Upper lobe of right lung (tissue), 1 donor: ENCODE measurements at regions not wholly inside any gene's neighbourhood (a gene's known extent, or its start where the extent isn't known, plus 50 kb on each side); places are given as distances from the start of the nearest gene placed in this dataset.

Source experiments
- ATAC-seq: fragments of 200-7000 bp; cut with Tn5 transposase; one replicate; pipeline ENCODE4 v1.9.1; 2020; ENCODE audit warnings: mild to moderate bottlenecking, moderate library complexity
- DNase-seq: peaks from one replicate; pipeline ENCODE4 v3.0.0-alpha.2; 2020
- H3K27ac ChIP-seq: fragments of 200-600 bp; one replicate; pipeline ENCODE4 v1.8.0; 2022
- H3K27me3 ChIP-seq: fragments of 200-600 bp; one replicate; pipeline ENCODE4 v1.8.0; 2022; ENCODE audit warnings: mild to moderate bottlenecking
- H3K36me3 ChIP-seq: fragments of 200-600 bp; one replicate; pipeline ENCODE4 v1.8.0; 2022
- H3K4me1 ChIP-seq: fragments of 200-600 bp; one replicate; pipeline ENCODE4 v1.8.0; 2022
- H3K4me3 ChIP-seq: fragments of 200-600 bp; one replicate; pipeline ENCODE4 v1.8.0; 2022; ENCODE audit warnings: mild to moderate bottlenecking
- H3K9me3 ChIP-seq: fragments of 200-600 bp; one replicate; pipeline ENCODE4 v1.8.0; 2022
- intact Hi-C: fragments of 100-400 bp; cut with DNase I; formaldehyde crosslinking; loops from one replicate; pipeline ENCODE4 v1.11.0; 2022
- TF ChIP-seq, protein P1 (sequence below): fragments of 200-600 bp; IDR thresholded peaks from one replicate; pipeline ENCODE4 v1.8.0; 2022; ENCODE audit warnings: antibody characterized with exemption
- donor health status: DM: no; HTN: yes; CAD: no; lungs with severe emphysema.

DNA sequence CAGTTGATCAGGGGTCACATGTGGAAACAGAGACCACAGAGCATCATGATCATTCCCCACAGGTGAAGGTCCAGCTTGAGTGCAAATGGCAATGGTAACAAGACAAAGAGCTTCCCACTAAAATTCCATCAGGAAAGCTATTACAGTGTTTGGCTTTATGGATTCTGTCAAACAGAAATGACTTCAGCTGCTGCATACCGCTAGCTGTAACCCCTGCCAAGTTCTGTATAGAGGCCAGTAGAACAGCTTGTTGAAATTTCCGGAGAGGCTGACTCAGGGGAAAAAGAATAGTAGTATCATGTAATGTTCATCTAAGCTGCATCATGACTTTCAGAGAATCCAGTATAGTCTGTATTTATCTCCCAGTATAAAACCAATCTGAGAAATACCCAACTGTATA lies 1704.7 kb downstream of the SLITRK5 start:
- Histone ChIP-seq H3K27me3 (no peaks in the 10 kb centered on the region), H3K9me3 (no peaks in the 10 kb centered on the region), H3K4me1 (no peaks in the 10 kb centered on the region), H3K4me3 (no peak overlapping the region), H3K36me3 (no peaks in the 10 kb centered on the region), H3K27ac (no peak overlapping the region)
- TF ChIP-seq, protein P1, sequence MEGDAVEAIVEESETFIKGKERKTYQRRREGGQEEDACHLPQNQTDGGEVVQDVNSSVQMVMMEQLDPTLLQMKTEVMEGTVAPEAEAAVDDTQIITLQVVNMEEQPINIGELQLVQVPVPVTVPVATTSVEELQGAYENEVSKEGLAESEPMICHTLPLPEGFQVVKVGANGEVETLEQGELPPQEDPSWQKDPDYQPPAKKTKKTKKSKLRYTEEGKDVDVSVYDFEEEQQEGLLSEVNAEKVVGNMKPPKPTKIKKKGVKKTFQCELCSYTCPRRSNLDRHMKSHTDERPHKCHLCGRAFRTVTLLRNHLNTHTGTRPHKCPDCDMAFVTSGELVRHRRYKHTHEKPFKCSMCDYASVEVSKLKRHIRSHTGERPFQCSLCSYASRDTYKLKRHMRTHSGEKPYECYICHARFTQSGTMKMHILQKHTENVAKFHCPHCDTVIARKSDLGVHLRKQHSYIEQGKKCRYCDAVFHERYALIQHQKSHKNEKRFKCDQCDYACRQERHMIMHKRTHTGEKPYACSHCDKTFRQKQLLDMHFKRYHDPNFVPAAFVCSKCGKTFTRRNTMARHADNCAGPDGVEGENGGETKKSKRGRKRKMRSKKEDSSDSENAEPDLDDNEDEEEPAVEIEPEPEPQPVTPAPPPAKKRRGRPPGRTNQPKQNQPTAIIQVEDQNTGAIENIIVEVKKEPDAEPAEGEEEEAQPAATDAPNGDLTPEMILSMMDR = no peak
- DNase-seq (no peak), ATAC-seq (no peak)
- intact Hi-C loops = no loop called here

DNA sequence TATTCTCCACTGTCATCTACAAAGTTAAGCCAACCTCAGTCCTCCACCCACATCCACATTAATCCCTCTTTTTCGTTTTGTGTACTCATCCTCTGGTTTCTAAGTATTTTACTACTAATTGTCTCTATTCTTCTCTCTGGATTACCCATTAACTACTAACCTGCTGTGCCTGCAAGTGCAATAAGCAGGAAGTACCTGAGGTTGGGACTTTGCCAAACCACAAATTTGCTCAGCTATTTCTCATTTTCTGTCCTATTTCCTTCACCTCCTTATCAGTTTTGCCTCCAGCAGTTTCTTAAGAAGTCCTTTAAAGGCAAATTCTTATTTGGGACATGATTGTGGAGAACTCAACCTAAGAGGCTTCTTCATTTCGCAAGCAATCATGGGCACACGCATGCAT lies 1708.9 kb downstream of the SLITRK5 start:
- H3K27me3 ChIP-seq = no peaks in the 10 kb centered on the region
- intact Hi-C loops = no loop called here
- TF ChIP-seq, protein P1 = no peak
- no peak overlapping the region for H3K4me3 ChIP-seq
- no peak overlapping the region for H3K27ac ChIP-seq
- no peak for DNase-seq
- H3K4me1 ChIP-seq = no peaks in the 10 kb centered on the region
- H3K36me3 ChIP-seq = no peaks in the 10 kb centered on the region
- no peaks in the 10 kb centered on the region for H3K9me3 ChIP-seq
- peak; percentile 20 for ATAC-seq

DNA sequence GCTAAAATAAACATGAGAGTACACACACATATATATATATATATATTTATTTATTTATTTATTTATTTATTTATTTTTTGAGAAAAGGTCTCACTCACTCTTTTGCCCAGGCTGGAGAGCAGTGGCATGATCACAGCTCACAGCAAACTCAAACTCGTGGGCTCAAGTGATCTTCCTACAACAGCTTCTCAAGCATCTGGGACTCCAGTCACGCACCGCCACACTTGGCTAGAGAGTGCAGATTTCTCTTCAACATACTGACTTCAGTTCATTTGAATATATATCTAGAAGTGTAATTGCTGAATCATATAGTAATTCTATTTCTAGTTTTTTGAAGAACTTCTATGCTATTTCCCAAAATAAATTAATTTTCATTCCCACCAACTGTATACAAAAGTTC lies 1711.8 kb downstream of the SLITRK5 start:
- DNase-seq = no peak
- TF ChIP-seq, protein P1 = no peak
- H3K4me3 ChIP-seq = no peak overlapping the region
- no peaks in the 10 kb centered on the region for H3K4me1 ChIP-seq
- H3K9me3 ChIP-seq = no peaks in the 10 kb centered on the region
- no peak for ATAC-seq
- intact Hi-C loops = no loop called here
- no peak overlapping the region for H3K27ac ChIP-seq
- H3K36me3 ChIP-seq = no peaks in the 10 kb centered on the region
- no peaks in the 10 kb centered on the region for H3K27me3 ChIP-seq

DNA sequence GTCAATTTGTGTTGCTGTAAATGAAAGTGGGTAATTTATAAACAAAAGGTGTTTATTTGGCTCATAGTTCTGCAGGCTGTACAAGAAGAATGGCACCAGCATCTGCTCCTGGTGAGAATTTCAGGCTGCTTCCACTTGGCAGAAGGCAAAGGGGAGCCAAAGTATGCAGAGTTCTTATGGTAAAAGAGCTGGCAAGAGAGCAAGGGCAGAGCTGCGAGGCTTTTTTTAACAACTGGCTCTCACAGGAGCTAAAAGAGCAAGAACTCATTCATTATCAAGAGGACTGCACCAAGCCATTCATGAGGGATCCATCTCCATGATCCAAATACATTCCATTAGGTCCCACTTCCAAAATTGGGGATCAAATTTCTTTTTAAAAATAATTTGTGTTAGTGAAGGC lies 1712.7 kb downstream of the SLITRK5 start:
- Histone ChIP-seq H3K9me3 (no peaks in the 10 kb centered on the region), H3K36me3 (no peaks in the 10 kb centered on the region), H3K4me1 (no peaks in the 10 kb centered on the region), H3K27ac (no peak overlapping the region), H3K4me3 (no peak overlapping the region), H3K27me3 (no peaks in the 10 kb centered on the region)
- ATAC-seq = no peak
- TF ChIP-seq, protein P1 = no peak
- no peak for DNase-seq
- intact Hi-C loops = no loop called here

DNA sequence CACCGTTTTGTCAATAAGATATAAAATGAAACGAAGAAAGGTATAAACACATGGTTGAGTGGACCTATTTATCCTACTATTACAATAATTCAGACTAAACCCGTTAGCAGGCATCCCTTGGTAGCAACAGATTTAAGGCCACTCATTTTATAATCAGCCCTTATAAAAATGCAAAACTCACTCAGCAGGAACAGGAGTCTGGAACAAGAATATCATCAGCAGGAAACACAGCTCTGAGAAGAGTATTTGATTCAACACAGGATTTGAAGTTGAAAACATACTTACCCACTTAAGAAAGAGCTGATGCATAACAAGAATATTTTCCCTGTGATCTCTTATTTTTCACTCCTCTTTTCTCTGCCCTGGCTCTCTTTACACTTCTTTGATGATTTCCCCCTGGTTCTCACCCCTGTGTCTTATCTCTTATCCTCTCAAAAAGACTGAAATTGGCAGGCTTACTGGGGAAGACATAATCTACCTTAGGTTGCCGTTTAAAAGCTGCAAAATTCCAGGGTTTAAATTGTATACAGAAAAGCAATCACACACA lies 1722.7 kb downstream of the SLITRK5 start:
- peaks cover 4% of the 10 kb centered on the region for H3K9me3 ChIP-seq
- intact Hi-C loops = no loop called here
- H3K36me3 ChIP-seq = no peaks in the 10 kb centered on the region
- H3K4me1 ChIP-seq = no peaks in the 10 kb centered on the region
- TF ChIP-seq, protein P1 = no peak
- no peaks in the 10 kb centered on the region for H3K27me3 ChIP-seq
- H3K4me3 ChIP-seq = no peak overlapping the region
- no peak overlapping the region for H3K27ac ChIP-seq
- ATAC-seq (no peak), DNase-seq (no peak)

DNA sequence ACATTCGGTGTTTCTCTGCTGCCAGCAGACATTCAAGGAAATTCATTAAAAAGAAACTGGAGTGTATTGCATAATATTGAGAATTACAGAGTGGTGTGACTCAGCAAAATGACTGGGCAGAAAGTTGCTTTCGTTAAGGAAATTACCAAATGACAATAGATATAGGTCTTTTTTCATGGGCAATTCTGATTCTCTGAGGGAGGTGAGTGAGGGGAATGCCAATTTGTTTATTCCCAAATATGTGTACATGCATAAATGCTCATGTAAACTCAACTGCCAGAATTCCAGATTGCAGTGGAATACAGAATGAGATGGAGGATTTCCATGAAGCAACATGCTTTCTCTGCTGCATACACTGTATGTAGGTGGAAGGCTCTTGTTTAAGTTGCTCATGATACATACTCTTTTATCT lies 1730.1 kb downstream of the SLITRK5 start:
- H3K9me3 ChIP-seq = peaks cover 4% of the 10 kb centered on the region
- TF ChIP-seq, protein P1 = no peak
- DNase-seq (no peak), ATAC-seq (peak; percentile 35)
- H3K27me3 ChIP-seq = no peaks in the 10 kb centered on the region
- no peaks in the 10 kb centered on the region for H3K36me3 ChIP-seq
- no peaks in the 10 kb centered on the region for H3K4me1 ChIP-seq
- H3K27ac ChIP-seq = peak overlapping the region; percentile 1
- H3K4me3 ChIP-seq = no peak overlapping the region
- intact Hi-C loops = no loop called here
